GM19328 (cell line): ENCODE measurements at regions not wholly inside any gene's neighbourhood (a gene's known extent, or its start where the extent isn't known, plus 50 kb on each side); places are given as distances from the start of the nearest gene placed in this dataset.

Experiments used
- ATAC-seq: cut with Tn5 transposase; IDR thresholded peaks from one replicate; pipeline ENCODE4 v1.9.1; 2021; ENCODE audit warnings: mild to moderate bottlenecking, moderate library complexity; ENCODE audit not compliant: unreplicated experiment

DNA sequence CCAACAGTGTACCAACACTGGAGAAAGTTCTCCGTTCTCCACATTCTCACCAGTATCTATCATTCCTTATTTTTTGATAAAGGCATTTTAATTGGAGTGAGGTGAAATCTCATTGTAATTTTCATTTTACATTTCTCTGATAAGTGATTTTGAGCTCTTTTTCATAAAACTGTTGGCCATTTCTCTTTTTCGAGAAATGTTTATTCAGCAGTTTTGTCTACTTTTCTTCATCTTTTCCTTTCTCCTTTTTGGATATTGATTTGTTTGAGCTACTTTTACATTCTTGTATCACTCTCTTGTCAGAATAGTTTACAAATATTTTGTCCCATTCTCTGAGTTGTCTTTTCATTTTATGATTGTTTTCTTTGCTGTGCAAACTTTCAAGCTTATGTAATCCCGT lies 555.2 kb downstream of the COL12A1 start:
- ATAC-seq, result no peak

DNA sequence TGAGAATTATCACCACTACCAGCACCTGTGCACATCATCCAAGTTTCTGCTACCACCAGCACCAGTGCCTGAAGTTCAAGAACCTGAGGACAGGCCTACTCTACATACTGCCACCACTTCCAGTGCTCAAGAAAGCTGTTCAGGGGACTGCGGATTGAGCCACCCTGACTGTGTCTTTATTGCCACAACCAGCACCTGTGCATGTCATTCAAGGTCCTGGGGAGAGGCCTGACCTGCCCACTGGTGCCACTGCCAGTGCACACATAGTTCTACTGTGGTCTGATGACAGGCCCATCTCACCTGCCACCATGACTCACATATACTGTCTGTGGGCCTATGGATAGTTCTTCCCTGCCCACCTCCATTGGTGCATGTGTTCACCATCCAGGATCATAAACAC lies 559.4 kb downstream of the COL12A1 start:
- no peak for ATAC-seq

DNA sequence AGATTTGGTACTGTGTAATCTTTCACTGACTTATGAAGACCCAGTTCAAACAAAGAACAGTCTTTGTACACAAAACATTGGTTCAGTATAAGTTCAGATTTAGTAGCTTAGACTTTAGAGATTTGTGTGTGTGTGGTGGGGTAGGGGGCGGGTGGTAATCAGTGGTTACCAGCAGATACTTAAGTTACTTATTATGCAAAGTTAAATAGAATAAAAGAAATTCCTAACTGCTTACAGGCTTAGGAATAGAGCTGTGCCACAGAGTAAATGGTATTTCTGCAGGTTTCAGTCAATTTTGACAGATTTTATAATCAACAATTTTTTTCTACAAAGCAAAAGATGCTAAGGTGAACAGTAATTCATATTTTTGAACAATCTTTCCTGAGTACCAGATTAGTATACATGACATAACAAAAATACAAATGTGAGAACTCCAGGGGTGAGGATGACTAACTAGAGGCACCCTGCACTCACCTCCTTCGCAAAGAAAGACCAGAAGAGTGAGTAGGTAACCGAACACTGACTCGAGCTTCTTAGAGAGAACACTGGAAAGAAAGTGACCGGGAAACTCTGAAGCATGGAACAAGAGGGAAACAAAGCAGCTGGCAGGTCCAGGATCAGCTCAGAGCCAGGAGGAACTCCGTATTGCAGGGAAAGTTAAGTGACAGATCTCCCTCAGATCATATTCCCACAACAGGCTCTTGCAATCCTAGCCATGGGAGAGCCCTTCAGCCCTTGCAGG lies 560.6 kb downstream of the COL12A1 start:
- ATAC-seq, result no peak

GRCh38 chr6:74642101-74642500 lies 563.8 kb downstream of the COL12A1 start:
- ATAC-seq, result no peak

DNA sequence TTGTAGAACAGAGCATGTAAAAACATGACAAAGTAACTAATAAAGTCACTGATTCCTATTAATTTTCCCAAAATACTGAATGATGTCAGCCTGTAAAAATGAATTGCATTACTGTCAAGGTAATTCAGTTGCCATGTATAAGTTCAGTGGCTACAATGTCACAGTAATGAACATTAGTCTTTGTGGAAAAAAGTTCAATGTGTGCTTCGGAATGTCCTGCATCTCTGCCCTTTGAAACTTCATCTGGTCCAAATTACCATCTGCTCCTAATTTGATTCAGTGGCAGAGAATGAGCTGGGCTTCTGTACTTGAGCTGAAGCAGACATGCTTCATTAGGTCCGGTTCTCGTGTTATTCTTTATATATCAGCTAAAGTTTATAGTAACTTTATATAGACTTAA lies 567.4 kb downstream of the COL12A1 start:
- ATAC-seq, result no peak

DNA sequence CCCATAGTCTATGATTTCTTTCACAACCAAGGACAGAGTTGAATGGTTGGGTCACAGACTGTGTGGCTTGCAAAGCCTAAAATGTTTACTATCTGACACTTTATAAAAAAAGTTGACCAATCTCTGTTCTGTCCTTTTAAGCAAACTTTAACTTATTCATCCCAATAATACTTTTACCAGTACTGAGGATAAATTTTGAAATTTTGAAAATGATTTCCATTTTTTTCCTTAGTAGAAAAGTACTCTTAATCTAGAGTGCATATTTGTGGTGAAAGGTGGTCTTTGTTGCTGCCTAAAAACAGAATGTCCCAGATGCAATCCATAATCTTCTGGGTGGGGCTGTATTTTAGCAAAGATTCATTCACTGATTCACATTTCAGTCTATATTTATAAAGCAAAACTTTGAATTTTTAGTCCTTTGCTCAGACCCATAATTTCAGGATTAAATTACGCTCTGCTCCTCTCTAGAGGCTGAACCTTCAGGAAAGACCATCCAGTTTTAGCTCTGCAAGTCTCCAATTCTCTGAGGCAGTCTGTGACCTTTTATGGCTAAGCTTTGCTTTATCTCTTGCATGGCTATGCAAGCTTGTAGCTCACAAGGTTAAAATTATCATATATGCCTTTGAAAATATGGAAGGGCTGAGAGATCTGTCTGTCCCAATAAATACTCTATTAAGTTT lies 573.5 kb downstream of the COL12A1 start:
- no peak for ATAC-seq

DNA sequence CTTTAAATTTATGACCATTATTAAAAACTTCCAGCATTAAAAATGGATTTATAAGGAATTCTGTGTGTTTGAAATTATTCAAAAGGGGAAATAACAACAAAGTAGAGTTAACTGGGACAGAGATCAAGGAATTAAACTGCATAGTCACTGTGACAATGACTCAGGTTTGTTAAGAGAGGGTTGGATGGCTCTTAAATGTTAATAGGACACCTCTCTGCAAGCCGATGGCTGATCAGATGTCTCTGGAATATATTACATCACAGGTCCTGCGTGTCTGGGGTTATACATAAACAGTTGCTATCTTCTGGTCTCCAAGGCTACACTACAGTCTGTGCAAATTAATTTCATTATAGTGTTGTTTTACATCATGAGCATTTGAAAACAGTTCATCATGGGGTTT lies 574.3 kb downstream of the COL12A1 start:
- no peak for ATAC-seq

DNA sequence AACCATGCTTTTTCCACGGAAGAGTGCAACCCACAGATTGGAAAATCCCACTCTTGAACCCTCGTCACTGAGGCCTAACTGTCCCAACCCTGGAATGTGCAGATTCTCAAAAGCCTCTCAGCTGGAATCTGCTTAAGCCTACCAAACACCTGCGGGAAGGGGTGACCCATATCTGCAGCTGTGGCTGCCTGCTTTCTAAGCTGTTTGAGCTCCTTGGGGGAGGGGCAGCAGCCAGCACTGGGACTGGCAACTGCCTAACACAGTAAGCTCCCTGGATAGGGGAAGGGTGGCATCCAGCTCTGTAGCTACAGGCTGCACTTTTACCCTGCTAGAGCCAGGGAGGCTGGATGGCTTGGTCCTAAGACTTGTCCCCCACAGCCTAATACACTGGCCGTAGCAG lies 579.6 kb downstream of the COL12A1 start:
- ATAC-seq, result no peak

DNA sequence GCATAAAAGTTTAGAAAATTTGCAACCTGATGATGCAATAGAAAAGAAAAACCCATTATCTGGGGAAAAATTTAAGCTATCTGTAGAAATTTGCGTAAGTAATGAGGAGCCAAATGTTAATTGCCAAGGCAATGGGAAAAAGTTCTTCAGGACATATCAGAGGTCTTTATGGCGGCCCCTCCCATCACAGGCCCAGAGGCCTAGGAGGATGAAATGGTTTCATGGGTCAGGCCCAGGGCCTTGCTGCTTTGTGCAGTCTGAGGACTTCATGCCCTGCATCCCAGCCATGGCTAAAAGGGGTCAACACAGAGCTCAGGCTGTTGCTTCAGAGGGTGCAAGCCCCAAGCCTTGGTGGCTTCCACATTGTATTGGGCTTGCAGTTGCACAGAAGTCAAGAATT lies 582.8 kb downstream of the COL12A1 start:
- ATAC-seq, result no peak

DNA sequence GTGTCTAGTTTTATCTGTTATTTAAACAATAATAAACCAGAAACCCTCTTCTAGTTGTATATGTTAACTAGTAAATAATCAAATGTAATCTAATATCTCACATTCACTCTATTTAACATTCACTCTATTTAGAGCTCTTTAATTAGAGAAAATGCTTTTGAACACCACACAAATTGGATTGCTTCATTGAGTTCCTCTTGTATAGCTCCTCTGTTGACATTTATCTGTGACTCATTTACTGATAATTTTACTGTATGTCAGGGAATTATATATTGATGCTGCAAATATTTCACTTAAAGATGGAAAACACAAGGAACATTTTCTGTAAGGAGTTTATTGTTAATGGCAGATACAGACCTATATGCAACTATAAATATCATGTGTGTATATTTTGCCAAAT lies 594.6 kb downstream of the COL12A1 start:
- ATAC-seq, result no peak

- no peak for ATAC-seq
These were observed 595.5 kb downstream of the COL12A1 start for GRCh38 chr6:74610352-74610751.

DNA sequence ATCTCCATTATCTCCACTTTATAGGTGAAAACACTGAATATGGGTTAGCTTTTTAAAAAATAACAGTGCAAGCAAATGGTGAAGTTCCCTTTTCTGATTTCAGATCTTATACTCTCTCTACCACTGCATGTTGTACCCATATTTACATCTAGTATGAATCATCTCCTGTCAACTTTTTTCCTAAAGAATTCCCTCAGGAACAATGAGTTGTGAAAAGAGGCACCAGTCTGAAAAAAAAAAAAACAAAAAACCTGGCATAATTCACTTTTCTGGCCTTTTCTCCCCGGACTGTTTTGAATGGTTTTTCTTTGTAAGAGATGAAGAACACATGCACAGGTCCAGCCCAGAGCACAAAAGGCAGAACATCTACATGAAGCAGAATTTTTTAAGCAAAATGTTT lies 596.0 kb downstream of the COL12A1 start:
- ATAC-seq, result no peak

DNA sequence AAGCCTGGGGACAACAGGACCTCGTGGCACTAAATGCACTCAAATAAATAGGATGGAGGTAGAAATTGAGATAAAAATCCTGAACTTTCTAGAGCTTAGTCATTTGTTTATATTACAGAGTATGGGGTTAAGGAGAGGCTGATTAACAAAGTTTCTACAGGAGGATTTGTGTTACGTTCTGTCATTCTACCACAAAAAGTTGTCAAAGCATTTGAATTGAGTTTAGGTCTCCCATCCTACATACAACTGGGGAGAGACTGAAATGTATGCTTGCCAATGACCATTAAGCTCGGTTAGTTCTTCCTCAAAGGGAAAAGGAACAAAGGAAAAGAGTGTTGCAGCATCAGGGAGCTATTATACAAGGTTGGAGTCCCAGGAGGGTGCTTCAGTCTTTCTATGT lies 597.9 kb downstream of the COL12A1 start:
- no peak for ATAC-seq

- ATAC-seq, result no peak
These were observed 598.4 kb downstream of the COL12A1 start for GRCh38 chr6:74607468-74607867.

DNA sequence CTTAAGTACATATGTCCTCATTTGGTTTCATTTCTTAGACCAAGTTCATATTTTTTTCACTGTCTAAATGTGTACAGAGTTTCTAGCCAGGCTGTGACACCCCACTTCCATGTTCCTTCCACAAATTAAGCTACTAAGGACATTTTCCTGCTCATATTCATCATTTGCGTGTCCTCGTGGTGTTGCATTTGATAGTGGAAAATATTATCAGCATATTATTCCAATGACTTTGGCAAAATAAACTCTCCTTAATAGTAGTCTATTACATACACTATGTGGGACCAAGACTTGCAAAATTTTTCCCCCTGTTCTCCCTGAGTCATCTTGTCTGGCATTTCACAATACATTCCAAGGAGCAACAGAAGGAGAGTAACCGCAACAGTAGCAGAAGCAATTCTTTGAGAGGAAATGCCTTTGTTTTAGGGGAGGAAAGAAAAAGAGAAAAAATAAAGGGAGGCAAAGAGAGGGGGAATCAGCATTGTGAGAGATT lies 599.2 kb downstream of the COL12A1 start:
- ATAC-seq, result no peak

GRCh38 chr6:74605922-74606581 lies 599.8 kb downstream of the COL12A1 start:
- ATAC-seq, result no peak

- ATAC-seq, result no peak
These were observed 601.6 kb downstream of the COL12A1 start for GRCh38 chr6:74604279-74604678.

GRCh38 chr6:74603322-74604076 lies 602.4 kb downstream of the COL12A1 start:
- ATAC-seq, result no peak

- ATAC-seq, result no peak
These were observed 603.6 kb downstream of the COL12A1 start for GRCh38 chr6:74602206-74602605.

- ATAC-seq, result peak; percentile 95
These were observed 607.1 kb downstream of the COL12A1 start for GRCh38 chr6:74598462-74599393.
